Peyer's patch (tissue), 4 donors: ENCODE measurements at regions not wholly inside any gene's neighbourhood (a gene's known extent, or its start where the extent isn't known, plus 50 kb on each side); places are given as distances from the start of the nearest gene placed in this dataset.

ENCODE experiments used
- CTCF ChIP-seq, 6 experiments: fragments of 450-650 bp in 4 of 6; fragments of 200-600 bp in 2 of 6; sonication (generic) in 1 of 6; IDR thresholded peaks; one replicate each; pipeline ENCODE4 v1.5.1; 2017 to 2019; ENCODE audit warnings: antibody characterized with exemption in 6 of 6, mild to moderate bottlenecking in 3 of 6, moderate library complexity in 1 of 6
- POLR2A ChIP-seq, 2 donors: fragments of 450-650 bp; IDR thresholded peaks; one replicate each; pipeline ENCODE4 v1.5.1; 2017; ENCODE audit warnings: antibody characterized with exemption in 2 of 2, mild to moderate bottlenecking in 2 of 2, moderate library complexity in 2 of 2

- no peak for TF ChIP-seq CTCF (IDR thresholded peaks at IDR 0.05)
- no peak for TF ChIP-seq POLR2A (IDR thresholded peaks at IDR 0.05)
Measured at GRCh38 chr1:22234476-22235030, 91.7 kb upstream of the WNT4 start.
